ENCODE measurements at regions not wholly inside any gene's neighbourhood (a gene's known extent, or its start where the extent isn't known, plus 50 kb on each side); places are given as distances from the start of the nearest gene placed in this dataset.
A peak's percentile ranks its signal among the peaks of the same experiment; 100 is the strongest.

DNA sequence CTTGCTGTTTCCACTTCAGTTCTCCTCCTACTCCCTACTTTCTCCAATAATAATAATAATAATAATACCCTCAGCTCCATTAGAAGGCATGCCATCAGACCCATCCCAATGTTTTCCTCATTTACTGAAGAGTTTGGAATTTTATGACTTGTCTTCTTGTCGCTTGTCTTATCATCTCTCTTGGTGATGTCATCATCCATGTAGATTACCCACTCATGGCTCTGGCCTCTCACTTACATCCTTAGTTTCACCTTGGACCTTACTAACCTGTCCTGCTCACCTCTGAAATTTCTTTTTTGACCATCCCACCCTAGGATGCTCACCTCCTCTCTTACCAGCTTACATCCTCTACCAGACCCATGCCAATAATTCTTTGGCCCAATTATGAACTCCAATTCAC, 329.3 kb downstream of the ACTL7B start:
- no peak for DNase-seq
- POLR2A ChIA-PET: no interaction called here
- CTCF ChIA-PET: interaction anchor here (1.7 kb wide), 1 partner anchor 9 kb away, joined by 7 read pairs; no protein-coding TSS in a partner anchor
- Histone ChIP-seq H3K27ac (ENCODE audit: insufficient read depth in 1 of 2, low read depth in 1 of 2, low read length in 2 of 2, poor library complexity in 1 of 2, severe bottlenecking in 2 of 2) (no peak overlapping the region), H3K27me3 (replicated peaks in 2 of 5; ENCODE audit: control insufficient read depth in 4 of 5, insufficient read depth in 5 of 5, low read length in 4 of 5) (no peaks in the 10 kb centered on the region), H3K9me3 (ENCODE audit: control extremely low read depth in 1 of 5, control insufficient read depth in 4 of 5, insufficient read depth in 2 of 5, low read depth in 1 of 5, low read length in 4 of 5) (no peaks in the 10 kb centered on the region), H3K4me3 (ENCODE audit: control insufficient read depth in 1 of 7, extremely low read depth in 1 of 7, insufficient read depth in 4 of 7, low read depth in 2 of 7, low read length in 6 of 7) (no peak overlapping the region), H3K4me1 (ENCODE audit: control extremely low read depth in 1 of 4, control insufficient read depth in 4 of 4, insufficient read depth in 4 of 4, low read length in 3 of 4) (no peaks in the 10 kb centered on the region), H3K36me3 (ENCODE audit: control insufficient read depth in 4 of 4, insufficient read depth in 4 of 4, low read length in 3 of 4) (no peaks in the 10 kb centered on the region)
- WGBS (ENCODE audit: insufficient coverage): 89% methylated on average over 1 of the region's 1 CpG

DNA sequence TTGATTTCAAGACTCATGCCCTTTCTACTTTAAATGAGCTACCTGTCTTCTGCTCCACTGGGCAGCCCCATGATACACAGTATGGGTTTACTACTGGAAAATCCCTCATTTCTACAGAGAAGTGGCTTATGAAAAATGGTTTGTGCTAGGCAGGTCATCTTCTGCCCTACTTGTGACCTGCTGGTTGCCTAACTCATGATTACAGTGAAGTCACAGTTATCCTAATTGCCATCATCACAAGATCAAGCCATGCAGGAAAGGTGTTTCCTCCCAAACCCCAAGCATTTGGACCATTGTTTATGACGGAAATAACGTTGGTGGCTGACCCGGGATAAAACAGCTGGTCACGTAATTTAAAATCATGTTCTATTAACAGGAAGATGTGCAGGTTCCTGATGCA, 330.6 kb downstream of the ACTL7B start:
- no peaks in the 10 kb centered on the region for H3K27me3 ChIP-seq (replicated peaks in 2 of 5; ENCODE audit: control insufficient read depth in 4 of 5, insufficient read depth in 5 of 5, low read length in 4 of 5)
- H3K36me3 ChIP-seq (ENCODE audit: control insufficient read depth in 4 of 4, insufficient read depth in 4 of 4, low read length in 3 of 4): no peaks in the 10 kb centered on the region
- no peaks in the 10 kb centered on the region for H3K9me3 ChIP-seq (ENCODE audit: control extremely low read depth in 1 of 5, control insufficient read depth in 4 of 5, insufficient read depth in 2 of 5, low read depth in 1 of 5, low read length in 4 of 5)
- H3K27ac ChIP-seq (ENCODE audit: insufficient read depth in 1 of 2, low read depth in 1 of 2, low read length in 2 of 2, poor library complexity in 1 of 2, severe bottlenecking in 2 of 2): no peak overlapping the region
- CTCF ChIA-PET: interaction anchor here (1.7 kb wide), 1 partner anchor 10 kb away, joined by 7 read pairs; no protein-coding TSS in a partner anchor
- peak in 1 of 3 donors; percentile 18 for DNase-seq
- POLR2A ChIA-PET: no interaction called here
- no peak overlapping the region for H3K4me3 ChIP-seq (ENCODE audit: control insufficient read depth in 1 of 7, extremely low read depth in 1 of 7, insufficient read depth in 4 of 7, low read depth in 2 of 7, low read length in 6 of 7)
- WGBS (ENCODE audit: insufficient coverage): 36% methylated on average over 4 of the region's 4 CpGs
- no peaks in the 10 kb centered on the region for H3K4me1 ChIP-seq (ENCODE audit: control extremely low read depth in 1 of 4, control insufficient read depth in 4 of 4, insufficient read depth in 4 of 4, low read length in 3 of 4)

GRCh38 chr9:108521063-108521590, 334.7 kb downstream of the ACTL7B start:
- no CpG with 5 or more reads among the region's 2 CpGs for WGBS (ENCODE audit: insufficient coverage)
- no peaks in the 10 kb centered on the region for H3K4me1 ChIP-seq (ENCODE audit: control extremely low read depth in 1 of 4, control insufficient read depth in 4 of 4, insufficient read depth in 4 of 4, low read length in 3 of 4)
- DNase-seq: no peak
- H3K4me3 ChIP-seq (ENCODE audit: control insufficient read depth in 1 of 7, extremely low read depth in 1 of 7, insufficient read depth in 4 of 7, low read depth in 2 of 7, low read length in 6 of 7): no peak overlapping the region
- peaks cover 0 to 1% (median 0%) of the 10 kb centered on the region in 5 experiments for H3K9me3 ChIP-seq (ENCODE audit: control extremely low read depth in 1 of 5, control insufficient read depth in 4 of 5, insufficient read depth in 2 of 5, low read depth in 1 of 5, low read length in 4 of 5)
- H3K36me3 ChIP-seq (ENCODE audit: control insufficient read depth in 4 of 4, insufficient read depth in 4 of 4, low read length in 3 of 4): no peaks in the 10 kb centered on the region
- ChIA-PET CTCF (no interaction called here), POLR2A (no interaction called here)
- H3K27ac ChIP-seq (ENCODE audit: insufficient read depth in 1 of 2, low read depth in 1 of 2, low read length in 2 of 2, poor library complexity in 1 of 2, severe bottlenecking in 2 of 2): no peak overlapping the region
- H3K27me3 ChIP-seq (replicated peaks in 2 of 5; ENCODE audit: control insufficient read depth in 4 of 5, insufficient read depth in 5 of 5, low read length in 4 of 5): no peaks in the 10 kb centered on the region

GRCh38 chr9:108519437-108519836, 336.3 kb downstream of the ACTL7B start:
- ChIA-PET POLR2A (no interaction called here), CTCF (no interaction called here)
- no peaks in the 10 kb centered on the region for H3K36me3 ChIP-seq (ENCODE audit: control insufficient read depth in 4 of 4, insufficient read depth in 4 of 4, low read length in 3 of 4)
- H3K27ac ChIP-seq (ENCODE audit: insufficient read depth in 1 of 2, low read depth in 1 of 2, low read length in 2 of 2, poor library complexity in 1 of 2, severe bottlenecking in 2 of 2): no peak overlapping the region
- no peak for DNase-seq
- H3K4me3 ChIP-seq (ENCODE audit: control insufficient read depth in 1 of 7, extremely low read depth in 1 of 7, insufficient read depth in 4 of 7, low read depth in 2 of 7, low read length in 6 of 7): no peak overlapping the region
- no peaks in the 10 kb centered on the region for H3K27me3 ChIP-seq (replicated peaks in 2 of 5; ENCODE audit: control insufficient read depth in 4 of 5, insufficient read depth in 5 of 5, low read length in 4 of 5)
- H3K9me3 ChIP-seq (ENCODE audit: control extremely low read depth in 1 of 5, control insufficient read depth in 4 of 5, insufficient read depth in 2 of 5, low read depth in 1 of 5, low read length in 4 of 5): peaks cover 0 to 1% (median 0%) of the 10 kb centered on the region in 5 experiments
- 100% methylated on average over 1 of the region's 2 CpGs for WGBS (ENCODE audit: insufficient coverage)
- H3K4me1 ChIP-seq (ENCODE audit: control extremely low read depth in 1 of 4, control insufficient read depth in 4 of 4, insufficient read depth in 4 of 4, low read length in 3 of 4): no peaks in the 10 kb centered on the region

GRCh38 chr9:108517651-108518365, 338.0 kb downstream of the ACTL7B start:
- Histone ChIP-seq H3K4me1 (ENCODE audit: control extremely low read depth in 1 of 4, control insufficient read depth in 4 of 4, insufficient read depth in 4 of 4, low read length in 3 of 4) (no peaks in the 10 kb centered on the region), H3K9me3 (ENCODE audit: control extremely low read depth in 1 of 5, control insufficient read depth in 4 of 5, insufficient read depth in 2 of 5, low read depth in 1 of 5, low read length in 4 of 5) (peaks cover 0 to 1% (median 0%) of the 10 kb centered on the region in 5 experiments), H3K27me3 (replicated peaks in 2 of 5; ENCODE audit: control insufficient read depth in 4 of 5, insufficient read depth in 5 of 5, low read length in 4 of 5) (no peaks in the 10 kb centered on the region), H3K27ac (ENCODE audit: insufficient read depth in 1 of 2, low read depth in 1 of 2, low read length in 2 of 2, poor library complexity in 1 of 2, severe bottlenecking in 2 of 2) (no peak overlapping the region), H3K4me3 (ENCODE audit: control insufficient read depth in 1 of 7, extremely low read depth in 1 of 7, insufficient read depth in 4 of 7, low read depth in 2 of 7, low read length in 6 of 7) (no peak overlapping the region), H3K36me3 (ENCODE audit: control insufficient read depth in 4 of 4, insufficient read depth in 4 of 4, low read length in 3 of 4) (no peaks in the 10 kb centered on the region)
- POLR2A ChIA-PET: no interaction called here
- no peak for DNase-seq
- CTCF ChIA-PET: no interaction called here
- 98% methylated on average over 9 of the region's 9 CpGs for WGBS (ENCODE audit: insufficient coverage)

DNA sequence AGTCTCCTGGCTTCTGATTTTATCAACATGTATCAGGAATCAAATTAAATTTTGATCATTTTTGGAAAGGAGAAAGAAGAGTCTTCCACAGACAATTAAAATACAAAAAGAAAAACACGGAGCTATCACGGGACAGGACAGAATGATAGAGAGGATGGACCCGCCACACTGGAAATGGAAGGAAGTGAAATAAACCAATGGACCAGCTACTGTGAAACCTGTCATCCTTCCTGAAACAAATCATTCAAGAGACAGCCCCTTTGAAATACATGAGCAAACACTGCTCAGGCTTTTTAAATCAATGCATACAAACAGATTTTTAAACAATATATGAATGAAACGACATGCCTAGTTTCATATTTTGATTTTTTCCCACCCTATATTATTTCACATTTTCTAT, 339.4 kb downstream of the ACTL7B start:
- ChIA-PET POLR2A (no interaction called here), CTCF (interaction anchor here (0.6 kb wide), 1 partner anchor 1019 kb away, joined by 3 read pairs; no protein-coding TSS in a partner anchor)
- Histone ChIP-seq H3K27me3 (replicated peaks in 2 of 5; ENCODE audit: control insufficient read depth in 4 of 5, insufficient read depth in 5 of 5, low read length in 4 of 5) (no peaks in the 10 kb centered on the region), H3K4me1 (ENCODE audit: control extremely low read depth in 1 of 4, control insufficient read depth in 4 of 4, insufficient read depth in 4 of 4, low read length in 3 of 4) (no peaks in the 10 kb centered on the region), H3K27ac (ENCODE audit: insufficient read depth in 1 of 2, low read depth in 1 of 2, low read length in 2 of 2, poor library complexity in 1 of 2, severe bottlenecking in 2 of 2) (no peak overlapping the region), H3K9me3 (ENCODE audit: control extremely low read depth in 1 of 5, control insufficient read depth in 4 of 5, insufficient read depth in 2 of 5, low read depth in 1 of 5, low read length in 4 of 5) (peaks cover 0 to 1% (median 0%) of the 10 kb centered on the region in 5 experiments), H3K36me3 (ENCODE audit: control insufficient read depth in 4 of 4, insufficient read depth in 4 of 4, low read length in 3 of 4) (no peaks in the 10 kb centered on the region), H3K4me3 (ENCODE audit: control insufficient read depth in 1 of 7, extremely low read depth in 1 of 7, insufficient read depth in 4 of 7, low read depth in 2 of 7, low read length in 6 of 7) (no peak overlapping the region)
- WGBS (ENCODE audit: insufficient coverage): 88% methylated on average over 3 of the region's 4 CpGs
- no peak for DNase-seq

DNA sequence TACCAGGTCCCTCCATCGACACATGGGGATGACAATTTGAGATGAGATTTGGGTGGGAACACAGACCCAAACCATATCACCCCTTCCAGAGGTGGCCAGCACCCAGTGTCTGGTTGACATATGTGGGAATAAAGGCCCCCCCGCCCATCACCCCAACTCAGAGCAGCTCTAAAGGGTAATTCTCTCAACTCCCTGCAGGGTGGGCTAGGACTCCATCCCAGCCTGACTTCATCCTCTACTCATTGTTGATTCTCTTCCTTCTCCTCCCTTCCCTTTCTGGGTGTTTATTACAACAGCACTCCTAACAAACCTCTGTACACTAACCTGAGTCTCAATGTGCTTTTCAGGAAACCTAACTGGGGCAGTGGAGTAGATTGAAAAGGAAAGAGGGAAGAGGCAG, 339.9 kb downstream of the ACTL7B start:
- POLR2A ChIA-PET: no interaction called here
- Histone ChIP-seq H3K36me3 (ENCODE audit: control insufficient read depth in 4 of 4, insufficient read depth in 4 of 4, low read length in 3 of 4) (no peaks in the 10 kb centered on the region), H3K27me3 (replicated peaks in 2 of 5; ENCODE audit: control insufficient read depth in 4 of 5, insufficient read depth in 5 of 5, low read length in 4 of 5) (no peaks in the 10 kb centered on the region), H3K4me3 (ENCODE audit: control insufficient read depth in 1 of 7, extremely low read depth in 1 of 7, insufficient read depth in 4 of 7, low read depth in 2 of 7, low read length in 6 of 7) (no peak overlapping the region), H3K4me1 (ENCODE audit: control extremely low read depth in 1 of 4, control insufficient read depth in 4 of 4, insufficient read depth in 4 of 4, low read length in 3 of 4) (no peaks in the 10 kb centered on the region), H3K9me3 (ENCODE audit: control extremely low read depth in 1 of 5, control insufficient read depth in 4 of 5, insufficient read depth in 2 of 5, low read depth in 1 of 5, low read length in 4 of 5) (peaks cover 0 to 1% (median 0%) of the 10 kb centered on the region in 5 experiments), H3K27ac (ENCODE audit: insufficient read depth in 1 of 2, low read depth in 1 of 2, low read length in 2 of 2, poor library complexity in 1 of 2, severe bottlenecking in 2 of 2) (no peak overlapping the region)
- DNase-seq: peak in 2 of 3 donors; percentile 4 to 5
- CTCF ChIA-PET: no interaction called here
- 100% methylated on average over 1 of the region's 2 CpGs for WGBS (ENCODE audit: insufficient coverage)

Data from common myeloid progenitor, CD34-positive (primary cell).